Peyer's patch (tissue), 4 donors: ENCODE measurements at regions not wholly inside any gene's neighbourhood (a gene's known extent, or its start where the extent isn't known, plus 50 kb on each side); places are given as distances from the start of the nearest gene placed in this dataset.

Source experiments
- POLR2A ChIP-seq, 2 donors: fragments of 450-650 bp; IDR thresholded peaks; one replicate each; pipeline ENCODE4 v1.5.1; 2017; ENCODE audit warnings: antibody characterized with exemption in 2 of 2, mild to moderate bottlenecking in 2 of 2, moderate library complexity in 2 of 2
- TF ChIP-seq, protein P1 (sequence below), 6 experiments: fragments of 450-650 bp in 4 of 6; fragments of 200-600 bp in 2 of 6; sonication (generic) in 1 of 6; IDR thresholded peaks; one replicate each; pipeline ENCODE4 v1.5.1; 2017 to 2019; ENCODE audit warnings: antibody characterized with exemption in 6 of 6, mild to moderate bottlenecking in 3 of 6, moderate library complexity in 1 of 6

DNA sequence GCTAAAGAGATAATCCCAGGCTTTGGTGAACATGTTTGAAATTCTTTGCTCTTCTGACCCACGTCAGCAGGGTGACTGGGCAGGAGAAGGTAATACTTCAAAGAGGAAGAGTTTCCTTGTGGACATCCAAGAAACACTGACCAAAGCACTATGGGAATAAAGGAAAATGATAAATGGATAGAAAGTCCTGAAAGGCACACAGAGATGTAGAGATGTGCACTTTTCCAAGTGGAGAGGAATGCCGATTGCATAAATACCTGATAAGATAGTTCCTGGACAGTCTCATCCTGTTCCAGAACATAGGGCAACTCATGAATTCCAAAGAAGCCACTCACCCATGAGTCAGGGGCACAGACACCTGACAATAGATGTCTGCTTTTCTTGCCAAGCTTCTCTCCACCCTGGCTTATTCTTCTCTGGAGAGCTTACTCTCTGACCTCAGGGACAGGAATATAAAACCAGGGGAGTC is 191.3 kb upstream of the FOXA2 start:
- TF ChIP-seq, protein P1, sequence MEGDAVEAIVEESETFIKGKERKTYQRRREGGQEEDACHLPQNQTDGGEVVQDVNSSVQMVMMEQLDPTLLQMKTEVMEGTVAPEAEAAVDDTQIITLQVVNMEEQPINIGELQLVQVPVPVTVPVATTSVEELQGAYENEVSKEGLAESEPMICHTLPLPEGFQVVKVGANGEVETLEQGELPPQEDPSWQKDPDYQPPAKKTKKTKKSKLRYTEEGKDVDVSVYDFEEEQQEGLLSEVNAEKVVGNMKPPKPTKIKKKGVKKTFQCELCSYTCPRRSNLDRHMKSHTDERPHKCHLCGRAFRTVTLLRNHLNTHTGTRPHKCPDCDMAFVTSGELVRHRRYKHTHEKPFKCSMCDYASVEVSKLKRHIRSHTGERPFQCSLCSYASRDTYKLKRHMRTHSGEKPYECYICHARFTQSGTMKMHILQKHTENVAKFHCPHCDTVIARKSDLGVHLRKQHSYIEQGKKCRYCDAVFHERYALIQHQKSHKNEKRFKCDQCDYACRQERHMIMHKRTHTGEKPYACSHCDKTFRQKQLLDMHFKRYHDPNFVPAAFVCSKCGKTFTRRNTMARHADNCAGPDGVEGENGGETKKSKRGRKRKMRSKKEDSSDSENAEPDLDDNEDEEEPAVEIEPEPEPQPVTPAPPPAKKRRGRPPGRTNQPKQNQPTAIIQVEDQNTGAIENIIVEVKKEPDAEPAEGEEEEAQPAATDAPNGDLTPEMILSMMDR (IDR thresholded peaks at IDR 0.05): no peak
- no peak for TF ChIP-seq POLR2A (IDR thresholded peaks at IDR 0.05)
